PC-9 (cell line): ENCODE measurements at regions not wholly inside any gene's neighbourhood (a gene's known extent, or its start where the extent isn't known, plus 50 kb on each side); places are given as distances from the start of the nearest gene placed in this dataset.

Experiments used
- BruUV-seq: library from RNA; stranded (reverse); fragments of 400-500 nt; replicated peaks from 2 replicates; lab custom pipeline; 2021; lab: Mats Ljungman, UMichigan
- CTCF ChIA-PET: fragments of 300-600 bp; sonication (Branson Sonifier 250); formaldehyde crosslinking; loops from one replicate; lab custom pipeline; 2022; ENCODE audit warnings: antibody characterized with exemption; lab: Charles Lee
- POLR2A ChIA-PET: fragments of 300-600 bp; sonication (Branson Sonifier 250); formaldehyde crosslinking; loops from one replicate; lab custom pipeline; 2022; ENCODE audit warnings: antibody characterized with exemption; ENCODE audit not compliant: unreplicated experiment; lab: Charles Lee
- DNase-seq, 2 experiments: peaks; one replicate each; pipeline versions ENCODE4 v3.0.0 to v3.0.0-alpha.2; 2015 to 2022; ENCODE audit warnings: mixed read lengths in 1 of 2
- H2AFZ ChIP-seq: fragments of 200-600 bp; sonication (generic); 2 replicates; pipeline ENCODE4 v1.8.1; 2017; ENCODE audit warnings: antibody characterized with exemption
- H3F3A ChIP-seq: fragments of 200-600 bp; sonication (generic); 2 replicates; pipeline ENCODE4 v1.8.1; 2017; ENCODE audit warnings: antibody characterized with exemption, mild to moderate bottlenecking, low read depth; ENCODE audit not compliant: insufficient read depth
- H3K27ac ChIP-seq: fragments of 200-600 bp; sonication (generic); 2 replicates; pipeline ENCODE4 v1.6.1; 2016; ENCODE audit warnings: mixed run types
- H3K27me3 ChIP-seq: fragments of 200-600 bp; sonication (generic); 2 replicates; pipeline ENCODE4 v1.6.1; 2016; ENCODE audit warnings: low read depth, mixed run types; ENCODE audit not compliant: insufficient read depth
- H3K36me3 ChIP-seq: fragments of 200-600 bp; sonication (generic); 2 replicates; pipeline ENCODE4 v1.6.1; 2016; ENCODE audit warnings: low read depth, mixed run types
- H3K4me1 ChIP-seq: fragments of 200-600 bp; sonication (generic); replicated peaks from 2 replicates; pipeline ENCODE4 v1.6.1; 2016; ENCODE audit warnings: mixed run types; ENCODE audit not compliant: insufficient read depth
- H3K4me2 ChIP-seq: fragments of 200-600 bp; sonication (generic); 2 replicates; pipeline ENCODE4 v1.6.1; 2017; ENCODE audit warnings: mixed run types
- H3K4me3 ChIP-seq: fragments of 200-600 bp; sonication (generic); 2 replicates; pipeline ENCODE4 v1.6.1; 2016; ENCODE audit warnings: mixed run types
- H3K79me2 ChIP-seq: fragments of 200-600 bp; sonication (generic); 2 replicates; pipeline ENCODE4 v1.6.1; 2017; ENCODE audit warnings: low read depth, mixed run types
- H3K9me2 ChIP-seq: fragments of 200-600 bp; sonication (generic); 2 replicates; pipeline ENCODE4 v1.8.1; 2017; ENCODE audit warnings: mild to moderate bottlenecking; ENCODE audit not compliant: insufficient read depth
- H3K9me3 ChIP-seq: fragments of 200-600 bp; sonication (generic); 2 replicates; pipeline ENCODE4 v1.8.1; 2016; ENCODE audit warnings: low read depth; ENCODE audit not compliant: insufficient read depth
- H4K20me1 ChIP-seq: fragments of 200-600 bp; sonication (generic); 2 replicates; pipeline ENCODE4 v1.8.1; 2017; ENCODE audit not compliant: insufficient read depth
- CTCF ChIP-seq: fragments of 200-600 bp; sonication (generic); conservative IDR thresholded peaks from 2 replicates; pipeline ENCODE4 v1.6.1; 2017; ENCODE audit warnings: mixed run types, antibody characterized with exemption, mild to moderate bottlenecking, moderate library complexity
- EZH2 ChIP-seq: fragments of 200-600 bp; sonication (generic); IDR thresholded peaks from 2 replicates; pipeline ENCODE4 v1.8.0; 2017; ENCODE audit warnings: antibody characterized with exemption, low read depth
- intact Hi-C: fragments of 100-400 bp; cut with micrococcal nuclease; formaldehyde crosslinking; loops from one replicate; pipeline ENCODE4 v1.10.0; 2022; ENCODE audit not compliant: unreplicated experiment

- ChIA-PET POLR2A (no interaction called here), CTCF (no interaction called here)
- intact Hi-C loops: no loop called here
- no peak overlapping the region for H3K4me3 ChIP-seq
- no peak overlapping the region for H3K4me2 ChIP-seq
- H3K9me3 ChIP-seq: no peaks in the 10 kb centered on the region
- no TSS peak for BruUV-seq
- no peak overlapping the region for H2AFZ ChIP-seq
- no peaks in the 10 kb centered on the region for H3K9me2 ChIP-seq
- TF ChIP-seq CTCF (no peak), EZH2 (no peak)
- no peaks in the 10 kb centered on the region for H3K36me3 ChIP-seq
- H3K27me3 ChIP-seq: no peaks in the 10 kb centered on the region
- H3K79me2 ChIP-seq: no peaks in the 10 kb centered on the region
- no peak for DNase-seq
- H3K27ac ChIP-seq: no peak overlapping the region
- H3K4me1 ChIP-seq: no peaks in the 10 kb centered on the region
- no peaks in the 10 kb centered on the region for H4K20me1 ChIP-seq
- H3F3A ChIP-seq: no peaks in the 10 kb centered on the region
These were observed 349.4 kb downstream of the SH3GL2 start for GRCh38 chr9:17928228-17928627.

- no peak overlapping the region for H2AFZ ChIP-seq
- POLR2A ChIA-PET: no interaction called here
These were observed 349.9 kb downstream of the SH3GL2 start for GRCh38 chr9:17928768-17929167.

GRCh38 chr9:17929506-17929905 is 350.6 kb downstream of the SH3GL2 start:
- ChIA-PET CTCF (no interaction called here), POLR2A (no interaction called here)
- no peaks in the 10 kb centered on the region for H3K36me3 ChIP-seq
- no peaks in the 10 kb centered on the region for H3K79me2 ChIP-seq
- H3K9me3 ChIP-seq: no peaks in the 10 kb centered on the region
- no peak for DNase-seq
- no peak overlapping the region for H3K4me3 ChIP-seq
- no peaks in the 10 kb centered on the region for H3F3A ChIP-seq
- H3K27me3 ChIP-seq: no peaks in the 10 kb centered on the region
- H3K4me2 ChIP-seq: no peak overlapping the region
- no peaks in the 10 kb centered on the region for H3K4me1 ChIP-seq
- no peaks in the 10 kb centered on the region for H3K9me2 ChIP-seq
- no peak overlapping the region for H2AFZ ChIP-seq
- no peaks in the 10 kb centered on the region for H4K20me1 ChIP-seq
- TF ChIP-seq CTCF: no peak
- TF ChIP-seq EZH2: no peak
- BruUV-seq: no TSS peak
- H3K27ac ChIP-seq: no peak overlapping the region
- intact Hi-C loops: no loop called here

More at GRCh38 chr9:17928768-17929167, 349.9 kb downstream of the SH3GL2 start:
- no TSS peak for BruUV-seq
- CTCF ChIA-PET: no interaction called here
- H3K9me3 ChIP-seq: no peaks in the 10 kb centered on the region
- H3K9me2 ChIP-seq: no peaks in the 10 kb centered on the region
- no peaks in the 10 kb centered on the region for H3K27me3 ChIP-seq
- no peak overlapping the region for H3K4me3 ChIP-seq
- no peak overlapping the region for H3K27ac ChIP-seq
- TF ChIP-seq CTCF (no peak), EZH2 (no peak)
- no peaks in the 10 kb centered on the region for H3F3A ChIP-seq
- no peaks in the 10 kb centered on the region for H4K20me1 ChIP-seq
- intact Hi-C loops: no loop called here
- no peaks in the 10 kb centered on the region for H3K4me1 ChIP-seq
- H3K79me2 ChIP-seq: no peaks in the 10 kb centered on the region
- H3K4me2 ChIP-seq: no peak overlapping the region
- no peak for DNase-seq
- no peaks in the 10 kb centered on the region for H3K36me3 ChIP-seq
